ENCODE measurements at regions not wholly inside any gene's neighbourhood (a gene's known extent, or its start where the extent isn't known, plus 50 kb on each side); places are given as distances from the start of the nearest gene placed in this dataset.

DNA sequence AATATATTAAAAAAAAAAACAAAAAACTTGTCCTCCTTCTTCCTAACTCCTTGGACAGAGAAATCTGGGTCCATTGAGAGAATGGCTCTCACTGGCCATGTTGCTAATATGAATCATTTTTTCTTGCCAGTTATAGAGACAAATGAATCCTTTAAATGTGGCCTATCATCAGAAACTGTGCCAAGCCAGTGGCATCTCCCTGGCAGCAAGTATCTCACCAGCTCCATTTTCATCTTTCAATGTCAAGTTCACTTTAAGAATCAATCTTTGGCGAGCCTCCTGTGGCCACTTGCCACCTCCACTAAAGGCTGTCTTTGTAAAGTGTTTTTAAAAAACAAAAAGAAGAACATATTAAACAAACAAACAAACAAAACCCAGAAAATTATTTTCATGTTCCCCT lies 202.5 kb downstream of the TUSC7 start:
- TF ChIP-seq, protein P1, sequence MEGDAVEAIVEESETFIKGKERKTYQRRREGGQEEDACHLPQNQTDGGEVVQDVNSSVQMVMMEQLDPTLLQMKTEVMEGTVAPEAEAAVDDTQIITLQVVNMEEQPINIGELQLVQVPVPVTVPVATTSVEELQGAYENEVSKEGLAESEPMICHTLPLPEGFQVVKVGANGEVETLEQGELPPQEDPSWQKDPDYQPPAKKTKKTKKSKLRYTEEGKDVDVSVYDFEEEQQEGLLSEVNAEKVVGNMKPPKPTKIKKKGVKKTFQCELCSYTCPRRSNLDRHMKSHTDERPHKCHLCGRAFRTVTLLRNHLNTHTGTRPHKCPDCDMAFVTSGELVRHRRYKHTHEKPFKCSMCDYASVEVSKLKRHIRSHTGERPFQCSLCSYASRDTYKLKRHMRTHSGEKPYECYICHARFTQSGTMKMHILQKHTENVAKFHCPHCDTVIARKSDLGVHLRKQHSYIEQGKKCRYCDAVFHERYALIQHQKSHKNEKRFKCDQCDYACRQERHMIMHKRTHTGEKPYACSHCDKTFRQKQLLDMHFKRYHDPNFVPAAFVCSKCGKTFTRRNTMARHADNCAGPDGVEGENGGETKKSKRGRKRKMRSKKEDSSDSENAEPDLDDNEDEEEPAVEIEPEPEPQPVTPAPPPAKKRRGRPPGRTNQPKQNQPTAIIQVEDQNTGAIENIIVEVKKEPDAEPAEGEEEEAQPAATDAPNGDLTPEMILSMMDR (IDR thresholded peaks at IDR 0.05 in 8 of 11, conservative IDR thresholded peaks at IDR 0.05 in 3 of 11) = no peak
- no peak for TF ChIP-seq POLR2AphosphoS5 (IDR thresholded peaks at IDR 0.05)
- TF ChIP-seq POLR2A (IDR thresholded peaks at IDR 0.05) = no peak

Measured in spleen (tissue), 7 donors.